Myocyte (in vitro differentiated cells): ENCODE measurements at regions not wholly inside any gene's neighbourhood (a gene's known extent, or its start where the extent isn't known, plus 50 kb on each side); places are given as distances from the start of the nearest gene placed in this dataset.
"Not testable (repeated sequence)": the region's sequence is repeated elsewhere in the genome, so short reads cannot be mapped to it uniquely, and the experiment has no call there.

ENCODE experiments used
- DNase-seq: peaks from one replicate; pipeline ENCODE4 v3.0.0-alpha.2; 2012; ENCODE audit warnings: low read depth

DNA sequence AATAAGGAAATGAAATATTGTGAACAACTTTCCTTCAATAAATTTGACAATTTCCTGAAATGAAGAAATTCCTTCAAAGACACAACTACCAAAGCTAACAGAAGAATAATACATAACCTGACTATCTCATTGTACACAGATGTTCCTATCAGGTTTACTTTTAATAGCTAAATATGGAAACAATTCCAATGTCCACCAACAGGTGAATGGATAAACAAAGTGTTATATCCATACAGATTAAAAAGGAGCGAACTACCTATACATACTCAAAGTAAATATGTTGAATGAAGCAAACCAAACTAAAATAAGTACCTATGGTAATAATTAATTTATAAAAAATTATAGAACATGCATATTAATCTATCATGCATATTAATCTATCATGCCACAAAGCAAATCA, 554.9 kb downstream of the PPP4R3C start:
- DNase-seq: no peak

DNA sequence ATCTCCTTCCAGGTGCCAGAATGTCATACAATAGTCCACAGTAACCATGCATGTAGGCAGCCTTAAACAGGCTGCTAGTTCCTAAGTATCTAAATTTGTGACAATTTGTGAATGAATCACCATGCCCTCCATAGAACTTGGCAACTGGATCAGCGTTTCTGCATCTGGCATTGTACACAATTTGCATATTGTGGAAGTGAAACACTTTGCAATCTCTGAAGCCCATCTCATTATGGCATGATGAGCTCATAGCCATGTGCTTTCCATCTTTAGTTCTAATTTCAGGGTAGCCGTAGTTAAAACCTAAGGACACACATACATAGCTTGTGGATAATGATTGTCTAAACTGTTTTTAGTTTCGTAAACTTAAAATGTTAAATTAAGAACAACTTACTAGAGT, 573.6 kb downstream of the PPP4R3C start:
- no peak for DNase-seq

DNA sequence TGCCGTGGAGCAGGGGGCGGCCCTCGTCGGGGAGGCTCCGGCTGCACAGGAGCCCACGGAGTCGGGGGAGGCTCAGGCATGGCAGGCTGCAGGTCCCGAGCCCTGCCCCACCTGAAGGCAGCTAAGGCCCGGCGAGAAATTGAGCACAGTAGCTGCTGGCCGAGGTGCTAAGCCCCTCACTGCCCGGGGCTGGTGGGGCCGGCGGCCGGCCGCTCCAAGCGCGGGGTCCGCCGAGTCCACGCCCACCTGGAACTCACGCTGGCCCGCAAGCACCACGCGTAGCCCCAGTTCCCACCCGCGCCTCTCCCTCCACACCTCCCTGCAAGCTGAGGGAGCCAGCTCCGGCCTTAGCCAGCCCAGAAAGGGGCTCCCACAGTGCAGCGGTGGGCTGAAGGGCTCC, 589.4 kb downstream of the PPP4R3C start:
- DNase-seq: no peak

- no peak for DNase-seq
Measured at GRCh38 chrX:26871967-26872366, 591.2 kb downstream of the PPP4R3C start.

GRCh38 chrX:26851981-26852380, 611.2 kb downstream of the PPP4R3C start:
- DNase-seq: peak; percentile 17

GRCh38 chrX:26848511-26848910, 614.6 kb downstream of the PPP4R3C start:
- no peak for DNase-seq

DNA sequence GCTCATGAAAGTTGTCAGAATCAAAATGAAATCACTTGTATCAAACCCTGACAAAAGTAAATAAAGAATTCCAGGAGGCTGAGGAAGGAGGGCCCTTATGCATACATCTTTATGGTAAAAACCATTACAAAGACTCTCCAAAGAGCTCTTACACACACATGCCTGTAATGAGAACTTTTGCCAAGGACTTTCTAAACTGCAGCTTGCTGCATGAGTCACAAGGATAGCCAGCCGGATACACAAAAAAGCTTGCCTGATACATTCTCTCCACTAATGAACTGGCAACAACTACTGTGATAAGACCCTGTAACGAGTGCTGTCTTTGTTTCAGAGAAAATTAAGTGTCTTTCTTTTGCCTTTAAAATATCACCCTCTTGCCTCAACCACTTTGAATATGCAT, 618.1 kb downstream of the PPP4R3C start:
- DNase-seq: peak; percentile 16

GRCh38 chrX:26822448-26822847, 606.5 kb downstream of the MAGEB5 start:
- peak; percentile 1 for DNase-seq

DNA sequence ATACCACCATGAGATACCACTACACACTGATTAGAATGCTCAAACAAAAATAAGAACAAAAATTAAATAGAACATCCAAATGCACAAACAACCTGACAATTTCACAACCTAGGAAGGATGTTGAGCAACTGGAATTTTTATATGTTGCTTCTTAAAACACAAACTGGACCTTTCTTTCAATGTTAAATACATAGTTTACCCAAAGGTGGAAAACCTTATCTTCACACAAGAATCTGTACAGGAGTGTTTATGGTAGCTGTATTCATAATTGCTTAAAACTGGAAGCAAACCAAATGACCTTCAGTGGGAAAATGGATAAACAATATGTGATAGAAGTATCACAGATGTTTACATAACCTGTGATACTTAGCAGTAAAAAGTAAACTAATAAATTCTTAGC, 573.8 kb downstream of the MAGEB5 start:
- no peak for DNase-seq

GRCh38 chrX:26788402-26788998, 572.5 kb downstream of the MAGEB5 start:
- no peak for DNase-seq

GRCh38 chrX:26783512-26784225, 567.7 kb downstream of the MAGEB5 start:
- DNase-seq: peak; percentile 38

DNA sequence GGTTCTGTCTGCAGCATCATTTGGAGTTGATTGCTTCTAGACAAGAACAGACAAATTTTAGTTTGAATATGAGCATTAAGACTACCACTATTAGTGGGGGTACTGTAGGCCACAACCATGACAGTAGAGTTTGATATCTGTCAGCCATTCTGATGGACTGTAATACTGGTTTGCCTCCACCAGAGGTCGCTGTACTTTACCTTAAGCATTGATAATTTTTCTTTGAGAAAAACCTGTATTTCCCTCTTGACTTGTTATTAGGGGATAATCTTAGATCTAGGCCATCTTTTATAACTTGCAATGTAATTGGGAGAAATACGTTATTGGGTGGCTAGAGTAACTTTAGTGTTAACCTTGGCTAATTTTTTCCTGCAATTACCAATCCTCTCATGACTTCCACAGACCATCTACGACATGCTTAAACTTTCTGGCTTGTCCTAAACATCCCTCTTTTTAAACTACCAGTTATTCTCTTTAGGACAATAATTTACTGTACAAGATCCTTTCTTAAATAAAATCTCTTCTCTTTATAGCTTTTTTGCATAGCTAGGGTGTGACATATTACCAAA, 562.4 kb downstream of the MAGEB5 start:
- DNase-seq: no peak

DNA sequence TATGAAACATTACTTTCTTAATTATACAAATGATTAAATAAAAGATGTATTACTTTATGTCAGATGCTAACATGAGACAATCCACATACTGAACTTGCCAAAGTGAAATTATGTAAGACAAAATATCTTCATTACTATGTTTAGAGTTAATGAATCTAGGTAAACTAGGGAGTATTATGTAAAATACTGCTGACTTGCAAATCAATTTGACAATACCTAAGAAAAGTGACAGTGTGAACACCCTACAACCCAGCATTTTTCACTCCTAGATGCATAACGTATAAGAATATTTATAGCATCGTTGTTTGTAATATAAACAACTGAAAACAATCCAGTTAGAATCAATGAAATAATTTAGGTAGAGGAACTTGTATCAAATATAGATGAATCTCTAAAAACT, 546.3 kb downstream of the MAGEB5 start:
- no peak for DNase-seq

- DNase-seq: not testable (repeated sequence)
Measured at GRCh38 chrX:26755760-26756159, 539.8 kb downstream of the MAGEB5 start.

DNA sequence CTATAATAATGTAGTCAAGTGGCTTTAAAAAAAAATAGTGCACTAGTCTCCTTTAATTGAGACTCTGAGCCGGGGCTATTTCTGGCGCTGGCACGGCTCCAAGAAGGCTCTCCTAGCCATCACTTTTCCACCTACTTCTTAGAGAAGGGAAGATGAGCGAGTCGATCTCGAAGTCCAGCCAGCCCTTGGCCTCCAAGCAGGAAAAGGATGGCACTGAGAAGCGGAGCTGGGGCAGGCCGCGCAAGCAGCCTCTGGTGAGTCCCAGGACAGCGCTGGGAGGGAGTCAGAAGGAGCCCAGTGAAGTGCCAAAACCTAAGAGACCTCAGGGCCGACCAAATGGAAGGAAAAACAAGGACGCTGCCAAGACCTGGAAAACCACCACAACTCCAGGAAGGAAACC, 531.9 kb downstream of the MAGEB5 start:
- DNase-seq: no peak

DNA sequence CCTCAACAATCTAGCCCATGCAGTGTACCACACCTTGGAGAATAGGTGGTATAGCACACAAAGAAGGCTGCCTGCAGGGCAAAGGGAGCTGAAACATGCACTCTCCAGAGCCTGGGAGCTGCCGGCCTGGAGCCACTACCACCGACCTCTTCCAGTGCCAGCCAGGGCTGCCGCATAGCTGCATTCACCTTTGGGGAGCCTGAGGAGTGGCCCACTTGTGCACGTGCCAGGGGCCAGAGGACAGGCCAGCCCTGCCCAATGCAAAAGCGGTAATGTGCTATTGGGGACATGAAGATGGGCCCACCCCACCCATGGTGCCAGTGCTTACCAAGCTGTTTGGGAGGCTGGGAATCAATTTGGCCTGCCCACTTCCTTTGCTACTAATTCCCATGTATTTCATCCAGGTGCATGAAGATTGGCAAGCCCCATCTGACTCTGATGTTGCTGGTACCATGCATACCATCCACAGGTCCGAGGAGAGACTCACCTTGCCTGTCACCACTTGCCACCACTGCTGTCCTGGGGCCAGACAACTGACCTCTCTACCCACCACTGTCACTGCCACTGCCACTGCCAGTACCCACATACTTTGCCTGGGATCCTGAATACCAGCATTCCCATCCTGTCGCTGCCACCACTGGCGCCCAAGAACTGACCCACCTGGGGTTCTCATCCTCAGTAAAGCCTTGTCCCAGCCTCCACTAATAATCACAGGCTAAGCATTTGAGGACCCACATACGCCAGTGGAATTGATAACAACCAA, 506.9 kb downstream of the MAGEB5 start:
- DNase-seq: no peak

GRCh38 chrX:26672571-26672970, 456.6 kb downstream of the MAGEB5 start:
- DNase-seq: no peak

GRCh38 chrX:26670521-26670920, 454.6 kb downstream of the MAGEB5 start:
- no peak for DNase-seq

DNA sequence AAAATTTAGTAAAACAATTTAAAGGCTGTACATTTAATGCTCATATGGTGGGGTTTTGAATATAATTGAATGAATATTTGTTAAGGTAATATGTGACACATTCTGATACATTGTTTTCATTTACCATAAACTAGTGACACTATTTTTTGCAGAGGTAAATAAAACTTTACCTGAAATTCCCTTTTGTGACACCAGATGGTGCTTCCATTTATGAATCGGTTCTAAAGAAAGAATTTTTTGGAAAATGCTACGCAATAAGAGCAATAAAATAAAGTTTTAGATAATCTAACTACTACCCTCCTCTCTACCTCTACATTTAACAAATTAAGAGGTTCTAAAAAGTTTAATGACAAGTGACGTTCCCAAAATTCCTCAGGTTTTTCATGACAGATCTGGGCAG, 448.9 kb downstream of the MAGEB5 start:
- no peak for DNase-seq

DNA sequence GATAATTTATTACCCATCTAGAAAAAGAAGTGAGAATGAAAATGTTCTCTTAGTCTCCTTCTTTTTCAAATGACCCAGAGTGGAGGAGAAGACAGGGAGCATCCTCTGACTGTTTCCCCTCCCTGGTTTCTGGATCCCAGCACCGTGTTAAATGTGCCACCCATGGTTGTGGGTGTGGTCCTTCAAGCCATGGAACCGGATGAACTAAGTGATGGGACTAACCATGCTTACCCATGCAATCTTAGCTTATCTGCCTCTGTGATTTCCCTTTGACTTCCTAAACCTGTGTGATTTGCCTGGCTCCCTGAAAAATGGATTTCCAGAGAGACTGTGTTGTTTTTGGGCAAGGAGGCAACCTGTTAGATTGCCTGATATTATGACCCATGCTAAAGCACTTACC, 437.1 kb downstream of the MAGEB5 start:
- DNase-seq: no peak

DNA sequence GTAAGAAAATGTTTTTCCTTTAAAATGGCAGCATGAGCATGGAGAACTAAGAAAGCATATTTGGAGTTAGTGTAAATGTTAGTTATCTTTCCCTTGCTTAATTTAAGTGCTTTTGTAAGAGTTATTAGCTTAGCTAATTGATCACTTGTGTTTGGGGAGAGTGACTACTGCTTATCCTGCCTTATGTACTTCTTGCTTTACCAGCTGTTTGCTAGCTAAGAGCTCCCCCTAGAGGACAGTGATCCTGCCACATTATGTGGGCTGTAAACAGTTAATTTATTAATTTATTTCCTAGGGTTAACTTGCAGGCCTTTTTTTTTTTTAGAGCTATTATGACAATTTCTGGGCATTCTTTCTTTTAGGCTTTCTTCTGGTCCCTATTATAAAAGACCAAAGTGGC, 435.8 kb downstream of the MAGEB5 start:
- no peak for DNase-seq

DNA sequence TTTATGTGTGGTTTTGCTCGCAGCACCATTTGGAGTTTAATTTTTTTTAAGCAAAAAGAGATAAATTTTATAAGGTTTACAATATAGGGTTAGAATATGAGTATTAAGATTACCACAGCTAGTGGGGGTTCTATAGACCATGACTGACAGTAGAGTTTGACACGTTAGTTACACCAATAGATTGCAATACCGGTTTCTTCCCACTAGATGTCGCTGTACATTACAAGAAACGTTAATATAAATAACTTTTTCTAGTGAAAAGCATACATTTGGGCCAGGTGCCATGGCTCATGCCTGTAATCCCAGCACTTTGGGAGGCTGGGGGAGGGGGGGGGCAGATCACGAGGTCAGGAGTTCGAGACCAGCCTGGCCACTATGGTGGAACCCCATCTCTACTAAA, 433.6 kb downstream of the MAGEB5 start:
- no peak for DNase-seq
